Body of pancreas (tissue), 4 donors: ENCODE measurements at regions not wholly inside any gene's neighbourhood (a gene's known extent, or its start where the extent isn't known, plus 50 kb on each side); places are given as distances from the start of the nearest gene placed in this dataset.
"Not testable (repeated sequence)": the region's sequence is repeated elsewhere in the genome, so short reads cannot be mapped to it uniquely, and the experiment has no call there.

Source experiments
- CTCF ChIP-seq, 7 experiments: fragments of 450-650 bp in 4 of 7; fragments of 200-600 bp in 3 of 7; sonication (generic) in 3 of 7; IDR thresholded peaks; one replicate each; pipeline ENCODE4 v1.5.1; 2016 to 2019; ENCODE audit warnings: antibody characterized with exemption in 7 of 7
- POLR2A ChIP-seq, 3 donors: fragments of 450-650 bp; IDR thresholded peaks; one replicate each; pipeline ENCODE4 v1.6.1; 2016; ENCODE audit warnings: antibody characterized with exemption in 3 of 3, mild to moderate bottlenecking in 2 of 3

- not testable (repeated sequence) for TF ChIP-seq CTCF, POLR2A (IDR thresholded peaks at IDR 0.05)
These were observed 729.6 kb downstream of the TRHDE start for GRCh38 chr12:73001806-73002205.
